GM21786 (cell line): ENCODE measurements at regions not wholly inside any gene's neighbourhood (a gene's known extent, or its start where the extent isn't known, plus 50 kb on each side); places are given as distances from the start of the nearest gene placed in this dataset.
"Not testable (repeated sequence)": the region's sequence is repeated elsewhere in the genome, so short reads cannot be mapped to it uniquely, and the experiment has no call there.

Source experiments
- ATAC-seq: cut with Tn5 transposase; IDR thresholded peaks from one replicate; pipeline ENCODE4 v1.9.1; 2021; ENCODE audit not compliant: unreplicated experiment

DNA sequence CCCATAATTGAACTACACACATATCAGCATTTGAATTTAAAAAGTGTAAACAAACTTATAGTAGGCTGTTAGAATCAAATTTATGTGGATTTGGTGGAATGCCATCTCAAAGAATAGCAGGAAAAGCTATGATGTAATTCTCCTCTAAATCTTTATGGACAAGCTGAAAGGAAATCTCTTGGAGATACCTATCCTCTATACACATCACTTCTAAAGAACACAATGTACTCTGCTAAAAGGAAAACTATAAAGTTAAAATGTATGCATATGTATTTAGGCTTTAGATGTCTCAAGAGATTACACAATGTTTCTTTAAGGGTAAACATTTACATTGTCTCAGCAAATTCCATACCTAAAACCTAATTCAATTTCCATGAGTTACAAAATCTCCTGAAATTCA is 323.3 kb downstream of the CRPPA start:
- no peak for ATAC-seq

- ATAC-seq: no peak
Measured at GRCh38 chr7:16095171-16095950, 326.0 kb downstream of the CRPPA start.

- no peak for ATAC-seq
Measured at GRCh38 chr7:16094651-16095050, 326.7 kb downstream of the CRPPA start.

- ATAC-seq: no peak
Measured at GRCh38 chr7:16092711-16093110, 328.6 kb downstream of the CRPPA start.

DNA sequence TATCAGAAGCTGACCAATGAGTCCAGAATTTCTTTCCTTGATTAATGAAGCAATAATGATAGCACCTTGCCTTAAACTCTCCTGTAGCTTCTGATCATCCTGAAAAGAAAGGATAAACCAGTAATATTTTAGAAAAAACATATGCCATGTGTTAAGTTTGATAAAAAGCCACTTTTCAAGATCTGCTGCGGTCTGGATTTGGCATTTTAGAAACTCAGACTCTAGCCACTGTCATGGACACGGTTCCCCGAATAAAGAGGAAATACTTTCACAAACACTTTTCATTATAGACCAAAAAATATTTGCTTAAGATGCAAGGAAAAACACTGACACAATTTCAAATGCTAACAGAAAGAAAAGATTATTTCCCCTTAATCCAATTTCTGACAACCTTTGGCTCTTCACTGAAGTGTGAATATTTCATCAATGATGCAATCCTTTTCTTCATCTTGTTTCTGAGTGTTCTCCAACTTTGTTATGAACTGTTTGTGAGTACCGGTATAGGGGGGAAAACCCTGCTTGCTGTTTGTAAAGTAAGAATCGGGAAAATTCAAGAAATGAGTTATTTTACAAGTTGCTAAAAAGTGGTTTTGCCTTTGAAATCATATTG is 329.5 kb downstream of the CRPPA start:
- no peak for ATAC-seq

GRCh38 chr7:16089801-16090200 is 331.5 kb downstream of the CRPPA start:
- no peak for ATAC-seq

GRCh38 chr7:16089191-16089590 is 332.1 kb downstream of the CRPPA start:
- no peak for ATAC-seq

DNA sequence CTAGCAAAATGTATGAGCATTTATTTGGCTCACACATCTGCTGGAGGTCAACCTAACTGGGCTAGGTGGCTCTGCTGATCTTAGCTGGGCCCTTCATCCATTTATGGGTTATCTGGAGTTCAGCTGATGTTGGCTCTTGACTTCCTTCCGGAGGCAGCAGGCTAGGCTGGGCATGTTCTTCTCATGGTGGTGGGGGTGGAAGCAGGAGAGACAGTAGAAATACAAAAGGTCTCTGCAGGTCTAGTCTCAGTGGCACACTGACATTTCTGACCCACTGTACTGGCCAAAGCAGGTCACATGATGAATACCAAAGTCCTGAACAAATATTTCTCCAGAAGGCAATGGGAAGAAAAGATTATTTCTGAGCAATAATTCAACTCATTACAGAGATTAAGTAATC is 334.6 kb downstream of the CRPPA start:
- ATAC-seq: no peak

GRCh38 chr7:16085780-16086179 is 335.6 kb downstream of the CRPPA start:
- not testable (repeated sequence) for ATAC-seq

- ATAC-seq: no peak
Measured at GRCh38 chr7:16084875-16085274, 336.5 kb downstream of the CRPPA start.

GRCh38 chr7:16084370-16084769 is 337.0 kb downstream of the CRPPA start:
- ATAC-seq: no peak

GRCh38 chr7:16083931-16084330 is 337.4 kb downstream of the CRPPA start:
- ATAC-seq: no peak

GRCh38 chr7:16080131-16080530 is 341.2 kb downstream of the CRPPA start:
- ATAC-seq: no peak

- no peak for ATAC-seq
Measured at GRCh38 chr7:16079723-16080122, 341.6 kb downstream of the CRPPA start.

DNA sequence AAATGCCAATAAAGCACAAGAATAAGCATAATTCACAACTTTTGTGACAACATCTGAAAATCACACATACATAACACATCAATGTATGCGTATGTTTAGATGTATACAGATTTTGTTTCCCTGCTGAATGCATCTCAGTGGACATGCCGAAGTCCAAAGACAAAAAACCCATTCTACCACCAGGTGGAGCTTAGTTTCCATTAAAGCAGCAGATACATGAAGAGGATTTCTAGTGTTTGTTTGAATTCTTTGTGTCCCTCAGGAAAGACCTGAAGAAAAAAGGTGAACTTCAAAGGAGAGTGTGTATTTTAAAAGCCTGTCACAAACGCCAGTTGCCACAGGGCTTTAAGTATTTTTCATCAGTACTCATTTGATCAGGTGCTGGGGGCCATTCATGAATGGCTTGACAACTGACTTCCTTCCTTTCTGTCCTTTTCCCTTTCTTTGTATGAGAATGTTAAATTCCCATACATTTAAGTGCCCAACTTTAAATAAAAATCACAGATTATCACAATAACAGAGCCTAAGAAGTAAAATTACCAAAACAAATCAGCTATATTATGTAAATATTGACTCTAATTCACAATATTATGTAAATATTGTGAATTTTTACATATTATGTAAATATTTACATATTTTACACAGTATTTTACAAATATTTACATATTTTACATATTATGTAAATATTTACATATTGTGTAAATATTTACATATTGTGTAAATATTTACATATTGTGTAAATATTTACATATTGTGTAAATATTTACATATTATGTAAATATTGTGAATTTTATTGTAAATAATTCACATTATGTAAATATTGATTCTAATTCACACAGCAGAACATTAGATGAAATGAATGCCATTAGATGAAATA is 343.0 kb downstream of the CRPPA start:
- peak; percentile 71 for ATAC-seq

DNA sequence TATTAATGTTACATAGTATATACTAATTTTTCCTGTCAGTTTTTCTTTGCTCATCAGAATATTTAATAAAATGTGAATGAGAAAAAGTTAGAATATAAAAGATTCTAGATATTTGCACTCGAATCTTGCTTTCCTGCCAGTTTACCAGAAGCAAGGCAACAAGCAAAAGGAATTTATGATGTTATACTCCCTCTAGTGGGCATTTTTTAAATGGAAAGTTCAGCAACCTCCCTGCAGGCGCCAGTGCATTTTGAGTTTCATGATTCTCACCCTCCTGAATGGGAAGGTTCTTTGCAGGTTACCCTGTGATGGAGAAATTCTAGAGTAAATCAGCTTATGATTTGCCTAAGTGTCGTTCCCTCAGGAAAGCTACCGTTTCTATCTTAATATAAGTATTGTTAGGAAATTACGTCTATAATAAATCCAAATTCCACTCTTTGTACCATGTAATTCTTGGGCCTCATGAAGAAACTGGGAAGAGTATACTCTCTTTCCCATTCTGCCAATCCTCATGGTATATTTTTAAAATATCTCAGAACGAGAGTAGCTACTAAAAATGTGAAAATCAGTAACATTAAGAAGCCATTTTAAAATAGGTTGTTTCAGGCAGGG is 350.0 kb downstream of the CRPPA start:
- peak; percentile 81 for ATAC-seq

DNA sequence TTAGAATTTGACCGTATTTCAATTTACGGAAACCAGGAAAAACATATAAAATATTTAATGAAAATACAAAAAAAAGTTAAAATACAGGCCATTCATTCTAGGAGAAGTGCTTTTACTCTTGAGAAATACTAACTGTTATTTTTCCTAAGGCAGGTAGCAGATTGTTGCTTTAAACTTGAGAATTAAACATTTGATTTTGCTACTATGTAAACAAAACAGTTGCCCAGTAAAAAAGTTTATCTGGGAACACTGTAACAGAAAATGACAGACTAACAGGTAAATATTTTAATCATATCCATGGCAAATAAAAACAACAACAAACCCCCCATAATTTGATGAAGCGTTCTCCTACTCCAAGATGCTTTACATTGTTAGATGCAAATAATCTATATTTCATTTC is 350.5 kb downstream of the CRPPA start:
- no peak for ATAC-seq

DNA sequence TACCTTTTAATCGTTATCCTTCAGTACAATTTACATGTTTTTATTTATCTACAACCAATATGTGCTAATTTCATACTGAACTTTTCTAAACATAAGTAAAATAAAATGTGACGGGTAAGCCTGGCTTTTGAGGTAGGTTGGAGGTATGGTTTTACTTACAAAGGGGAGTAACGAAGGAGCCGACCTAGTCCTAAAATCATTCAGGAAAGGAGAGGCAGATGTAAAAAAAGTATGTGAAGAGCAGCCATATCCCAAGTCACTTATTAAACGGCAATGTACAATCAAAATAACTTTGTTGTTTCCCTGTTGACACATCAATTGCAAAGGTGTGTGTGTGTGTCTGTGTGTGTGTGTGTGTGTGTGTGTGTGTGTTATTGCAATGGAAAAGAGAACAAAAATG is 351.3 kb downstream of the CRPPA start:
- ATAC-seq: no peak

DNA sequence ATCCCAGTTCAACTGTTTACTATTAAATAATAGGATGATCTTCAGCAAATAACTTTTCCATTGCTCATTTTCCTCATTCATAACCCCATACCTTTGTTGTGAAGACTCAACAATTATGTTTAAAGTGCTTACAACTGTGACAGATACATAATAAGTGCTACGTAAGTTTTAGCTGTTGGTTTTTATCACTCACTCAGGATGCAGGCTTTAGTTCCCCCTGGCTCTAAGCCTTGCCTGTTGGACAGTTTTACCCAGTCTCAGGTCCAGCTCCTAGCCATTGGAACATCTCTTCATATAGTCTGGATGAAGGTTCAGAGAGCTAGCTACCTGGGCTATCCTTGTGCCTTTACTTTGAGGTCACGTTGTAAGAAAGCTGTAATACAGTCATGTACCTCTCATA is 353.2 kb downstream of the CRPPA start:
- ATAC-seq: no peak

GRCh38 chr7:16067711-16068110 is 353.6 kb downstream of the CRPPA start:
- no peak for ATAC-seq

DNA sequence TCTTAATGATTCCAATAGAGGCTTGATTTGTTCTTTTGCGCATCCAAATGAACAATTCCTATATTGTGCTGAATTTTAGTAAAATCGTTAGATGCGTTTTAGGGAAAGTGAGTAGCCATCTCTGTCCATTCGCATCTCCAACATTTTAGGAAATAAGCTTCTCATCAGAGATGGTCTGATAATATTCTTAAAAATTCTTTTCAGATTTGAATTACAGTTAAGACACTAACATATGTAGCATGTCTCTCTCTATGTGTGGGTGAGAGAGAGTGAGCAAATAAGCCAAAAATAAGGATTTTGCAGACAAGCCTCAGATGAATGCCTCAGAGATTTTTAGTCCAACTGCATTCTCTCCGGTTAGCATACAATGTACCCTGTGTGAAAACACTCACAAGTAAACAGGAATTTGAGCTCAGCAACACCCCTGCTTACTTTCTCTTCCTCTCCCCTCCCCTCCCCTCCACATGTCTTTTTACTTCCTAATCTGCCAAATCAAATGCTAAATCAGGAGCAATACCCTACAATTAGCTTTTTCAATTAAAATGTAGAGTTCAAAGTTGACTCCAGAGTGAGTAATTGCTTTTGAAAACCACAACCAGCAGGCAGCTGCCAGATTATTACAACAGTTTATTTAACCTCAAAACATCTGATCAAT is 354.4 kb downstream of the CRPPA start:
- ATAC-seq: no peak
